ENCODE measurements at regions not wholly inside any gene's neighbourhood (a gene's known extent, or its start where the extent isn't known, plus 50 kb on each side); places are given as distances from the start of the nearest gene placed in this dataset.

DNA sequence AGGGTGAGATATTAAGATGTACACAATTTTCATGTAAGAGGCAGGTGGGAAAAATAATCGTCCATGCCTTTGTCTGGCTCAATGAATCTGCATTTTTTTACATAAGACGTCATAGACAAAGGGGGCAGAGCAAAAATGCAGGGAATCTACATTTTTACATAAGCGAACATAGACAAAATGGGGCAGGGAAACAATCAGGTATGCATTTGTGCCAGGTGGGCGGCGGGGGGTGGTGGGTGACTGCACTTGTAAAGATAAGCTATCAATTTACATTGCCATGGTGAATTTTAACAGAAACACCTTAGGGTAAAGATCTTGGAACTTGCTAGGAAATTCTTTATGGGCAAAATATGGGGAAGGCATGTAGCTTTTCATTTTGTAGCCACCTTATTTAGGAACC lies 96.3 kb upstream of the CES5A start:
- CTCF ChIA-PET: no interaction called here
- H3K4me1 ChIP-seq (ENCODE audit: control insufficient read depth, insufficient read depth, low read length): no peaks in the 10 kb centered on the region
- H3K4me3 ChIP-seq (ENCODE audit: low read depth, low read length): no peak overlapping the region
- H3K36me3 ChIP-seq (ENCODE audit: control insufficient read depth in 2 of 2, insufficient read depth in 1 of 2, low read length in 2 of 2): no peaks in the 10 kb centered on the region
- TF ChIP-seq ZNF366 (tag by site-specific recombination; conservative IDR thresholded peaks at IDR 0.05) (no peak), ZNF837 (tag by site-specific recombination; IDR thresholded peaks at IDR 0.05) (no peak), RBAK (tag by site-specific recombination; IDR thresholded peaks at IDR 0.05) (no peak)
- no peak overlapping the region for H3K27ac ChIP-seq (ENCODE audit: extremely low read depth, low read depth, low read length)
- POLR2A ChIA-PET: no interaction called here
- no peaks in the 10 kb centered on the region for H3K9me3 ChIP-seq (ENCODE audit: control insufficient read depth, insufficient read depth, low read depth, low read length)

DNA sequence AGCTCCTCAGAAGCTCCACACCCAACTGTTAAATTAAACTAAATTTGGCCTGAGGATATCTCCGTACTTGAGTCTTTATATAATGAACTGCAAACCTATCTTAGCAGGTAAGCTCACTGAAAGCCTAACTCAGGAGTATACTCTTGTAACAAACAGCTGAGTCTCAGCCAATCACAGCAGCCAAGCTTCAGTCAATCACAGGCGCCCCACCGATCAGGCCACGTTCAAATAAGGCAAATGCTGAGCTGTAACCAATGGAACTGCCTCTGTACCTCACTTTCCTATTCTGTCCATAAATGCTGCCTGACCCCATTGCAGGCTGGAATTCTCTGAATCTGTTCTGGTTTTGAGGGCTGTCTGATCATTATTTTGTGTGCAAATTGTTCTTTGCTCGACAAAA lies 93.0 kb upstream of the CES5A start:
- Histone ChIP-seq H3K9me3 (ENCODE audit: control insufficient read depth, insufficient read depth, low read depth, low read length) (no peaks in the 10 kb centered on the region), H3K4me1 (ENCODE audit: control insufficient read depth, insufficient read depth, low read length) (no peaks in the 10 kb centered on the region), H3K36me3 (ENCODE audit: control insufficient read depth in 2 of 2, insufficient read depth in 1 of 2, low read length in 2 of 2) (no peaks in the 10 kb centered on the region), H3K4me3 (ENCODE audit: low read depth, low read length) (no peak overlapping the region), H3K27ac (ENCODE audit: extremely low read depth, low read depth, low read length) (no peak overlapping the region)
- TF ChIP-seq ZNF747 (tag by site-specific recombination; IDR thresholded peaks at IDR 0.05) (no peak), ZNF121 (tag by site-specific recombination; IDR thresholded peaks at IDR 0.05) (no peak)
- POLR2A ChIA-PET: no interaction called here
- CTCF ChIA-PET: no interaction called here

DNA sequence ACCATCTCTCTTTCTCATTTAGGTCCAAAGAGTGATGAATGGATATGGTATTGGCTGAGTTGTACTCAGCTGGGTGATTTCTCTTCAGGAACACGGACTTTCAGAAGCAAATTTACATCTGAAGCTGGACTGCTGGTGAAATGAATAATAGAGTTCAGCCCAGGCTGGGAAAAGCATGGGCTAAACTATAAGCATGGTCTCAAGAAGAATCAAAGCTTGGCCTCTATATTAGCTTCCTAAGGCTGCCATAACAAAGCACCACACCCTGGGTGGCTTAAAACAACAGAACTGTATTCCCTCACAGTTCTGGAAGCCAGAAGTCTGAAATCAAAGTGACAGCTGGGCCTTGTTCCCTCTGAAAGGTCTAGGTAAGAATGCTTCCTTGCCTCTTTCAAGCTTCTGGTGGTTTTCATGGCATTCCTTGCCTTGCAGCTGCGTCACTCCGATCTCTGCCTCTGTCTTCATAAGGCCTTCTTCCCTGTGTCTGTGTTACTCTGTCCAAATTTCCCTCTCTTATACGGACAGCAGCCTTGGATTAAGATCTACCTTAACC lies 89.8 kb upstream of the CES5A start:
- Histone ChIP-seq H3K4me3 (ENCODE audit: low read depth, low read length) (no peak overlapping the region), H3K9me3 (ENCODE audit: control insufficient read depth, insufficient read depth, low read depth, low read length) (no peaks in the 10 kb centered on the region), H3K27ac (ENCODE audit: extremely low read depth, low read depth, low read length) (no peak overlapping the region), H3K36me3 (ENCODE audit: control insufficient read depth in 2 of 2, insufficient read depth in 1 of 2, low read length in 2 of 2) (no peaks in the 10 kb centered on the region), H3K4me1 (ENCODE audit: control insufficient read depth, insufficient read depth, low read length) (no peaks in the 10 kb centered on the region)
- ChIA-PET CTCF (no interaction called here), POLR2A (no interaction called here)
- no peak for TF ChIP-seq GLIS2 (tag by site-specific recombination; IDR thresholded peaks at IDR 0.05)
- TF ChIP-seq, protein P1, sequence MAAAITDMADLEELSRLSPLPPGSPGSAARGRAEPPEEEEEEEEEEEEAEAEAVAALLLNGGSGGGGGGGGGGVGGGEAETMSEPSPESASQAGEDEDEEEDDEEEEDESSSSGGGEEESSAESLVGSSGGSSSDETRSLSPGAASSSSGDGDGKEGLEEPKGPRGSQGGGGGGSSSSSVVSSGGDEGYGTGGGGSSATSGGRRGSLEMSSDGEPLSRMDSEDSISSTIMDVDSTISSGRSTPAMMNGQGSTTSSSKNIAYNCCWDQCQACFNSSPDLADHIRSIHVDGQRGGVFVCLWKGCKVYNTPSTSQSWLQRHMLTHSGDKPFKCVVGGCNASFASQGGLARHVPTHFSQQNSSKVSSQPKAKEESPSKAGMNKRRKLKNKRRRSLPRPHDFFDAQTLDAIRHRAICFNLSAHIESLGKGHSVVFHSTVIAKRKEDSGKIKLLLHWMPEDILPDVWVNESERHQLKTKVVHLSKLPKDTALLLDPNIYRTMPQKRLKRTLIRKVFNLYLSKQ (tag by site-specific recombination; IDR thresholded peaks at IDR 0.05; ENCODE audit: borderline replicate concordance): no peak
- TF ChIP-seq ZNF10 (tag by site-specific recombination; IDR thresholded peaks at IDR 0.05): no peak
- TF ChIP-seq ZNF223 (tag by site-specific recombination; IDR thresholded peaks at IDR 0.05): no peak
- no peak for TF ChIP-seq ZNF558 (tag by site-specific recombination; IDR thresholded peaks at IDR 0.05)
- TF ChIP-seq ZFP69B (tag by site-specific recombination; IDR thresholded peaks at IDR 0.05): no peak
- no peak for TF ChIP-seq ZNF629 (tag by site-specific recombination; IDR thresholded peaks at IDR 0.05)
- TF ChIP-seq ZNF202 (tag by site-specific recombination; IDR thresholded peaks at IDR 0.05; ENCODE audit: borderline replicate concordance): no peak
- no peak for TF ChIP-seq ZSCAN16 (tag by site-specific recombination; IDR thresholded peaks at IDR 0.05)

DNA sequence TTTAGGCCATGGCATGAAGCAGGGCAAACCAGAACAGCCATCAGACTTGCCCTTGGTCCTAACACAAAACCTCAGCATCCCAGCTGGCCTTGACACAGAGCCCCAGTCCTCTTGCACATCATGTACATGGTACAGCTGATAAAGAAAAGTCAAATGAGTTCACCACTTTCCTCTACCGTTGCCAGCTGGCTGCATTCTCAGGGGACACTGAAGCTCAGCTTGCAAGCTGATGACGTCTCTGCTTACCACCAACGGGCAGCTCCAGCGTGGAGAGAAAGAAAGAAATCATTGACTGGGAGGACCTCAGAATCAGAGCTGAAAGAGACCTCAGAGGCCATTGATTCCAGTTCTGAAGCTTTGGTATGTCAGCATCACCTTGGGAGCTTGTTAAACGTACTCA lies 80.7 kb upstream of the CES5A start:
- no peak overlapping the region for H3K27ac ChIP-seq (ENCODE audit: extremely low read depth, low read depth, low read length)
- POLR2A ChIA-PET: no interaction called here
- CTCF ChIA-PET: interaction anchor here (4.0 kb wide), 1 partner anchor 11 kb away, joined by 11 read pairs; no protein-coding TSS in a partner anchor
- TF ChIP-seq ZNF239 (tag by site-specific recombination; IDR thresholded peaks at IDR 0.05) (no peak), ZNF629 (tag by site-specific recombination; IDR thresholded peaks at IDR 0.05) (0 out of 2 replicates have a peak, but pooled peaks have one; percentile 21), ZNF623 (tag by site-specific recombination; IDR thresholded peaks at IDR 0.05) (peak; percentile 33; the same call in 1 of the 2 replicates)
- H3K4me1 ChIP-seq (ENCODE audit: control insufficient read depth, insufficient read depth, low read length): no peaks in the 10 kb centered on the region
- no peak overlapping the region for H3K4me3 ChIP-seq (ENCODE audit: low read depth, low read length)
- H3K9me3 ChIP-seq (ENCODE audit: control insufficient read depth, insufficient read depth, low read depth, low read length): no peaks in the 10 kb centered on the region
- H3K36me3 ChIP-seq (ENCODE audit: control insufficient read depth in 2 of 2, insufficient read depth in 1 of 2, low read length in 2 of 2): no peaks in the 10 kb centered on the region
